ENCODE measurements at regions not wholly inside any gene's neighbourhood (a gene's known extent, or its start where the extent isn't known, plus 50 kb on each side); places are given as distances from the start of the nearest gene placed in this dataset.

GRCh38 chr4:19720190-19720589, 531.5 kb upstream of the SLIT2 start:
- FAIRE-seq (no peak), DNase-seq (ENCODE audit: low read depth, low spot score) (no peak)
- no peak for TF ChIP-seq MAX (IDR thresholded peaks at IDR 0.05; ENCODE audit: insufficient read depth, insufficient read length)
- no peak for TF ChIP-seq FOS (IDR thresholded peaks at IDR 0.05; ENCODE audit: borderline replicate concordance, insufficient read depth, low read length)
- TF ChIP-seq JUN (IDR thresholded peaks at IDR 0.05; ENCODE audit: borderline replicate concordance, insufficient read depth, insufficient read length, low read depth): no peak
- no peak for TF ChIP-seq MYC (IDR thresholded peaks at IDR 0.05; ENCODE audit: low read depth, low read length)
- no peak for TF ChIP-seq GATA2 (IDR thresholded peaks at IDR 0.05; ENCODE audit: insufficient read depth, insufficient read length, low read depth, low read length)
- TF ChIP-seq POLR2AphosphoS5 (IDR thresholded peaks at IDR 0.05; ENCODE audit: insufficient read depth, low read depth, low read length): no peak
- TF ChIP-seq, protein P1, sequence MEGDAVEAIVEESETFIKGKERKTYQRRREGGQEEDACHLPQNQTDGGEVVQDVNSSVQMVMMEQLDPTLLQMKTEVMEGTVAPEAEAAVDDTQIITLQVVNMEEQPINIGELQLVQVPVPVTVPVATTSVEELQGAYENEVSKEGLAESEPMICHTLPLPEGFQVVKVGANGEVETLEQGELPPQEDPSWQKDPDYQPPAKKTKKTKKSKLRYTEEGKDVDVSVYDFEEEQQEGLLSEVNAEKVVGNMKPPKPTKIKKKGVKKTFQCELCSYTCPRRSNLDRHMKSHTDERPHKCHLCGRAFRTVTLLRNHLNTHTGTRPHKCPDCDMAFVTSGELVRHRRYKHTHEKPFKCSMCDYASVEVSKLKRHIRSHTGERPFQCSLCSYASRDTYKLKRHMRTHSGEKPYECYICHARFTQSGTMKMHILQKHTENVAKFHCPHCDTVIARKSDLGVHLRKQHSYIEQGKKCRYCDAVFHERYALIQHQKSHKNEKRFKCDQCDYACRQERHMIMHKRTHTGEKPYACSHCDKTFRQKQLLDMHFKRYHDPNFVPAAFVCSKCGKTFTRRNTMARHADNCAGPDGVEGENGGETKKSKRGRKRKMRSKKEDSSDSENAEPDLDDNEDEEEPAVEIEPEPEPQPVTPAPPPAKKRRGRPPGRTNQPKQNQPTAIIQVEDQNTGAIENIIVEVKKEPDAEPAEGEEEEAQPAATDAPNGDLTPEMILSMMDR (IDR thresholded peaks at IDR 0.05; ENCODE audit: extremely low read depth in 1 of 2, insufficient read depth in 1 of 2, low read depth in 1 of 2, low read length in 2 of 2): no peak
- Histone ChIP-seq H3K79me2 (ENCODE audit: control insufficient read depth, insufficient read depth, low read length) (no peaks in the 10 kb centered on the region), H3K4me1 (ENCODE audit: control insufficient read depth, extremely low read depth, insufficient read depth, low read length) (peaks cover 31% of the 10 kb centered on the region), H3K4me3 (replicated peaks in 1 of 3; ENCODE audit: insufficient read depth in 1 of 3, low read depth in 1 of 3, low read length in 3 of 3) (no peak overlapping the region), H3K27ac (ENCODE audit: insufficient read depth, low read depth, low read length) (no peak overlapping the region), H3K9ac (replicated peaks; ENCODE audit: extremely low read depth, insufficient read depth, low read length) (no peak overlapping the region), H2AFZ (ENCODE audit: low read depth, low read length) (no peak overlapping the region), H3K9me1 (replicated peaks; ENCODE audit: control insufficient read depth, extremely low read depth, insufficient read depth, low read length) (no peaks in the 10 kb centered on the region), H3K9me3 (replicated peaks; ENCODE audit: control insufficient read depth, insufficient read depth, low read length) (no peaks in the 10 kb centered on the region), H3K36me3 (ENCODE audit: control insufficient read depth in 2 of 2, extremely low read depth in 1 of 2, insufficient read depth in 2 of 2, low read length in 2 of 2) (no peaks in the 10 kb centered on the region), H3K4me2 (ENCODE audit: insufficient read depth, low read length) (no peak overlapping the region), H4K20me1 (replicated peaks; ENCODE audit: control insufficient read depth, extremely low read depth, insufficient read depth, low read length) (no peaks in the 10 kb centered on the region), H3K27me3 (ENCODE audit: control insufficient read depth in 2 of 2, insufficient read depth in 2 of 2, low read length in 2 of 2) (no peaks in the 10 kb centered on the region)
- POLR2A ChIA-PET: no interaction called here
- CTCF ChIA-PET: no interaction called here
- dilution Hi-C loops (cut with MboI; ENCODE audit: extremely low pct_ligation_motif_present, low sequenced_read_pairs) (no loop called here), intact Hi-C loops (cut with micrococcal nuclease) (loop anchor here (2.0 to 5.0 kb wide), 2 partner anchors 29 to 322 kb away; no protein-coding TSS in a partner anchor)
- BruUV-seq (replicated peaks): no TSS peak

Data from endothelial cell of umbilical vein (primary cell).